Peyer's patch (tissue), 4 donors: ENCODE measurements at regions not wholly inside any gene's neighbourhood (a gene's known extent, or its start where the extent isn't known, plus 50 kb on each side); places are given as distances from the start of the nearest gene placed in this dataset.

Source experiments
- CTCF ChIP-seq, 6 experiments: fragments of 450-650 bp in 4 of 6; fragments of 200-600 bp in 2 of 6; sonication (generic) in 1 of 6; IDR thresholded peaks; one replicate each; pipeline ENCODE4 v1.5.1; 2017 to 2019; ENCODE audit warnings: antibody characterized with exemption in 6 of 6, mild to moderate bottlenecking in 3 of 6, moderate library complexity in 1 of 6
- POLR2A ChIP-seq, 2 donors: fragments of 450-650 bp; IDR thresholded peaks; one replicate each; pipeline ENCODE4 v1.5.1; 2017; ENCODE audit warnings: antibody characterized with exemption in 2 of 2, mild to moderate bottlenecking in 2 of 2, moderate library complexity in 2 of 2

DNA sequence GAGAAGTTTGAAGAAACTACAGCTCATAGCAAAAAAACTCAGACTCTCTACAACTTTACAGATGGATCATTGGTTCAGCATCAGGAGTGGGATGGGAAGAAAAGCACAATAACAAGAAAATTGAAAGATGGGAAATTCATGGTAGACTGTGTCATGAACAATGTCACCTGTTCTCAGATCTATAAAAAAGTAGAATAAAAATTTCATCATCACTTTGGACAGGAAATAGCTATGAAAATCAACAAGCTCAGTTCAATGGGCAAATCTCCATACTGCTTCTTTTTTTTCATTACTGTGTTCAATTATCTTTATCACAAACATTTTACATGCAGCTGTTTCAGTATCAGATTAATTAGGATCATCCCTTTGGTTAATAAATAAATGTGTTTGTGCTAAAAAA, 76.5 kb upstream of the RAPGEF2 start:
- TF ChIP-seq CTCF (IDR thresholded peaks at IDR 0.05) (no peak), POLR2A (IDR thresholded peaks at IDR 0.05) (no peak)
